AG04449 (cell line): ENCODE measurements at regions not wholly inside any gene's neighbourhood (a gene's known extent, or its start where the extent isn't known, plus 50 kb on each side); places are given as distances from the start of the nearest gene placed in this dataset.

Source experiments
- CTCF ChIA-PET: fragments of 350-600 bp; formaldehyde crosslinking; extraction: SDS; loops from one replicate; lab custom pipeline; 2021; ENCODE audit warnings: antibody characterized with exemption; lab: Yijun Ruan, JAX
- POLR2A ChIA-PET: fragments of 400-600, 350-600 bp; formaldehyde crosslinking; extraction: SDS; loops from one replicate; lab custom pipeline; 2020; ENCODE audit warnings: antibody characterized with exemption, inconsistent platforms; lab: Yijun Ruan, JAX
- DNase-seq: peaks from one replicate; pipeline ENCODE4 v3.0.0-alpha.2; 2010; ENCODE audit warnings: low read depth, low spot score
- H3K4me3 ChIP-seq: 2 replicates; pipeline ENCODE4 v1.5.1; 2011; ENCODE audit warnings: low read depth, mild to moderate bottlenecking, control low read depth, low read length
- TF ChIP-seq, protein P1 (sequence below): IDR thresholded peaks from one replicate; pipeline ENCODE4 v1.5.1; 2011; ENCODE audit warnings: mild to moderate bottlenecking, moderate library complexity, low read length, control low read depth, inconsistent platforms; ENCODE audit not compliant: insufficient read depth; ENCODE audit errors: missing control alignments

DNA sequence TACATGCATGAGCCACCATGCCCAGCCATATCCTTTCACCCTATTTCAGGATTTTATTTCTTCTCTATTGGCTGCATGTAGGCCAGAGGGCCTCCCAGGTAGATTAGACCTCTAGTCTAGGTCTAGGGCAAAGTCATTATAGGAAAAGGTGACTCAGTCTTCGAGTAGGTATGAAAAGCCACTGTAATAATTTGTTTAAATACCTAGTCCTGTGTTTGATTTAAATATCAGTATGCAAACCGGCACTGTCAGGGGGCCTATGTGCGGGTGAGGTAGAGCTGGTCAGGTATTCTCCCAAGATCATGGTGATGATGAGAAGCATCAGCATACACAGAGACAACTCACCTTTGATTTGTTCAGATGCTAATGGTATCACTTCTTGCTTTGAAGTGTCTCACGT, 101.4 kb upstream of the UMPS start:
- DNase-seq, result no peak
- ChIA-PET POLR2A (no interaction called here), CTCF (interaction anchor here (1.2 to 1.7 kb wide), 2 partner anchors 9 to 68 kb away, joined by 4 to 5 read pairs; no protein-coding TSS in a partner anchor)
- H3K4me3 ChIP-seq, result no peak overlapping the region
- TF ChIP-seq, protein P1, sequence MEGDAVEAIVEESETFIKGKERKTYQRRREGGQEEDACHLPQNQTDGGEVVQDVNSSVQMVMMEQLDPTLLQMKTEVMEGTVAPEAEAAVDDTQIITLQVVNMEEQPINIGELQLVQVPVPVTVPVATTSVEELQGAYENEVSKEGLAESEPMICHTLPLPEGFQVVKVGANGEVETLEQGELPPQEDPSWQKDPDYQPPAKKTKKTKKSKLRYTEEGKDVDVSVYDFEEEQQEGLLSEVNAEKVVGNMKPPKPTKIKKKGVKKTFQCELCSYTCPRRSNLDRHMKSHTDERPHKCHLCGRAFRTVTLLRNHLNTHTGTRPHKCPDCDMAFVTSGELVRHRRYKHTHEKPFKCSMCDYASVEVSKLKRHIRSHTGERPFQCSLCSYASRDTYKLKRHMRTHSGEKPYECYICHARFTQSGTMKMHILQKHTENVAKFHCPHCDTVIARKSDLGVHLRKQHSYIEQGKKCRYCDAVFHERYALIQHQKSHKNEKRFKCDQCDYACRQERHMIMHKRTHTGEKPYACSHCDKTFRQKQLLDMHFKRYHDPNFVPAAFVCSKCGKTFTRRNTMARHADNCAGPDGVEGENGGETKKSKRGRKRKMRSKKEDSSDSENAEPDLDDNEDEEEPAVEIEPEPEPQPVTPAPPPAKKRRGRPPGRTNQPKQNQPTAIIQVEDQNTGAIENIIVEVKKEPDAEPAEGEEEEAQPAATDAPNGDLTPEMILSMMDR, result no peak

DNA sequence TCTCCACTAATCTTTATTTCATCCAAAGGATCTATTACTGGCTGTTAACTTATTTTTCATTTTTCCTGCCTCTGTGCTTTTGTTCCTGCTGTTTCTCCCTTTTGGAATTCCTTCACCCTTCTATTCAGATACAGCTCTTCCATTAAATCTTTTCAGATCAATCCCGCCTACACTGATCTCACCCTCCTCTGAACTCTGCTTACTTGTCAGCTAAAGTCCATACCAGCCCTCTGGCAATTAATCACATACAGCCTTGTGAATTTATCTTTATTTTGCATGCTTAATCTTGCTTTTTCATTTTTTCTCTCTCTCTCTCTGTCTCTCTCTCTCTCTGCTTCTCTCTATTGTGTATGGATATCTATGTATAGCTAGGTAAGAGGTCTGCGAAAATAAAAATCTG, 100.8 kb upstream of the UMPS start:
- ChIA-PET POLR2A (no interaction called here), CTCF (interaction anchor here (1.2 kb wide), 2 partner anchors 16 to 69 kb away, joined by 3 to 4 read pairs; no protein-coding TSS in a partner anchor)
- TF ChIP-seq, protein P1, result no peak
- DNase-seq, result no peak
- no peak overlapping the region for H3K4me3 ChIP-seq

DNA sequence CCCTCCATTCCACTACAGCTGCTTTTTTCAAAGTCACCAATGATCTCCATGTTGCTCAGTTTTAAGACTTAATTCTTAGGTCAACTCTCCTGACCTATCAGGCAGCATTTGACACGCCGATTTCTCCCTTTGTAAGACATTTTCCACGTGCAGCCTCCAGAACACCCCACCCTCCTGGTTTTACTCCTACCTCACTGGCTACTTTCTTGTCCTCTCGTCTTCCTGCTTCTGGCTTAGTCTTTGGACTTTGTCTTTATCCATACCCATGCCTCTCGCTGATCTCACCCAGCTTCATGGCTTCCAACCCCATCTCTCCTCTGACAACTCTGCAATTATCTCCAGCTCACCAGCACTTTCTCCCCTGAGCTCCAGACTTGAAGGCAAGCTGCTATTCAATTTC, 99.3 kb upstream of the UMPS start:
- ChIA-PET CTCF (no interaction called here), POLR2A (no interaction called here)
- DNase-seq, result no peak
- TF ChIP-seq, protein P1, result no peak
- no peak overlapping the region for H3K4me3 ChIP-seq

DNA sequence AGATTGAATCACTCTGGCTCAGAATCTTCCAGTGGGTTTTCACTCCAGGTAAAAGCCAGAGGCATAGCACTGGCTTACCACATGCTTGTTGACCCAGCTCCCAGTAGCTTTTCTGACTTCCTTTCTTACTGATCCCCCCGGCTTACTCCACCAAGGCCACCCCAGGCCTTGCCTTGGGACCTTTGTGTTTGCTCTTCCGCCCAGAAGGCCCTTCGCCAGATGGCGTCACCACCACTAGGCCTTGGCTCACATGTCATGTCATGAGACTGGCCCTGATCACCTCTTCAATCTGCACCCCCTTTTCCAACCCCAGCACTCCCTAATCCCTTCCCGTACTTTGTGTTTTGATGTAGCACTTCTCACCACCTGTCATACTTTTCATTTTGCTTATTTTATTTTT, 98.5 kb upstream of the UMPS start:
- TF ChIP-seq, protein P1, result no peak
- no peak for DNase-seq
- H3K4me3 ChIP-seq, result no peak overlapping the region
- POLR2A ChIA-PET, result no interaction called here
- CTCF ChIA-PET, result no interaction called here

DNA sequence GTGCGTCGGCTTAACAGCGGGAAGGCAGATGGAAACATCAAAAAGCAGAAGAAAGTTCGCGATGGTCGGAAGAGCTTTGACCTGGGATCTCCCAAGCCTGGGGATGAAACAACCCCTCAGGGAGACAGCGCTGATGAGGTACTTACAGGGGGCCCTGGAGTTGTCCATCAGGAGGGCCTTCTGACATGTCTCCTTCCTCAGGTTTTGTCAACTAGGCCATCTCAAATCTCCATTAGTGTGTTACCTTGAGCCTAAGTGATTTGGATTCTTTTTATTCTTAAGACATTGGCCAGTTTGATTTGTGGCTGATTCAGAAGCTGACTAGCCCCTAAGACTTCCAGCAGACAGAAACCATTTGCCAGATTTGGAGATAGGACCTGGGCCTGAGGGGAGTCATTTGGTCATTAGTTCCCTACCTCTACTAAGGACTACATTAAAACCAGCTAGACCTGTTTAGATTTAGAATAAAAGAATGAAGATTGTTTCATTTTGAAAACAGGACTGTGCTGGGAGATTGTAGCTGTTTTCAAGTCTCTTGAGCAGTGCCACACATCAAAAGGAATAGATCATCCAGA, 97.6 kb upstream of the UMPS start:
- DNase-seq, result no peak
- ChIA-PET POLR2A (no interaction called here), CTCF (no interaction called here)
- no peak overlapping the region for H3K4me3 ChIP-seq
- TF ChIP-seq, protein P1, result no peak

DNA sequence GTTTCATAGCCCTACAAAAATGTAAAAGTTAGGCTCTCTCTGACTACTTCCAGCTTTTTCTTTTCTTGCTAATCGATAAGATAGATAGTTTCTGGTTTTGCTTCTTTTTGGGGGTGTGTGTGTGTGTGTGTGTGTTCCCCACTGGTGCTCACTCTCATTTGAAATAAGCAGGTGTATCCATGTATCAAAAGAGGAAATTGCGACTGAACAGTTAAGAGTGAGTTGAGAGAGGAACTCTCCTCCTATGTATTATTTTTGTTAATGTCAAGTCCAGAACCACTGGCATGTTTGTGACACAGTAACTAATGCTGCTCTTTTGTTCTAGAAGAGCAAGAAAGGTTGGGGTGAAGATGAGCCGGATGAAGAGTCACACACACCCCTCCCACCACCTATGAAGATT, 96.7 kb upstream of the UMPS start:
- ChIA-PET POLR2A (no interaction called here), CTCF (interaction anchor here (1.2 kb wide), 2 partner anchors 55 to 74 kb away, joined by 3 to 4 read pairs; no protein-coding TSS in a partner anchor)
- TF ChIP-seq, protein P1, result no peak
- no peak overlapping the region for H3K4me3 ChIP-seq
- no peak for DNase-seq
